HEK293 (cell line): ENCODE measurements at regions not wholly inside any gene's neighbourhood (a gene's known extent, or its start where the extent isn't known, plus 50 kb on each side); places are given as distances from the start of the nearest gene placed in this dataset.

Source experiments
- CTCF ChIP-seq: fragments of 450-650 bp; formaldehyde crosslinking; IDR thresholded peaks from 2 replicates; pipeline ENCODE4 v1.5.1; 2016; ENCODE audit warnings: missing biosample characterization, missing genetic modification characterization
- OVOL3 ChIP-seq: fragments of 450-650 bp; formaldehyde crosslinking; IDR thresholded peaks from 2 replicates; pipeline ENCODE4 v1.5.1; 2016; ENCODE audit warnings: missing biosample characterization, missing genetic modification characterization
- ZNF335 ChIP-seq: fragments of 450-650 bp; formaldehyde crosslinking; conservative IDR thresholded peaks from 2 replicates; pipeline ENCODE4 v1.5.1; 2016; ENCODE audit warnings: missing biosample characterization, missing genetic modification characterization
- ZNF341 ChIP-seq: fragments of 450-650 bp; formaldehyde crosslinking; IDR thresholded peaks from 2 replicates; pipeline ENCODE4; 2016; ENCODE audit warnings: low read depth, missing biosample characterization, missing genetic modification characterization
- ZNF558 ChIP-seq: fragments of 450-650 bp; formaldehyde crosslinking; IDR thresholded peaks from 2 replicates; pipeline ENCODE4 v1.5.1; 2016; ENCODE audit warnings: missing biosample characterization, missing genetic modification characterization
- TF ChIP-seq, protein P1 (sequence below): fragments of 450-650 bp; formaldehyde crosslinking; IDR thresholded peaks from 2 replicates; pipeline ENCODE4 v1.5.1; 2016; ENCODE audit warnings: missing biosample characterization, missing genetic modification characterization

- no peak for TF ChIP-seq ZNF341 (tag by site-specific recombination)
- no peak for TF ChIP-seq CTCF (tag by site-specific recombination)
- TF ChIP-seq OVOL3 (tag by site-specific recombination) = no peak
- no peak for TF ChIP-seq ZNF558 (tag by site-specific recombination)
- TF ChIP-seq ZNF335 (tag by site-specific recombination) = no peak
- TF ChIP-seq, protein P1, sequence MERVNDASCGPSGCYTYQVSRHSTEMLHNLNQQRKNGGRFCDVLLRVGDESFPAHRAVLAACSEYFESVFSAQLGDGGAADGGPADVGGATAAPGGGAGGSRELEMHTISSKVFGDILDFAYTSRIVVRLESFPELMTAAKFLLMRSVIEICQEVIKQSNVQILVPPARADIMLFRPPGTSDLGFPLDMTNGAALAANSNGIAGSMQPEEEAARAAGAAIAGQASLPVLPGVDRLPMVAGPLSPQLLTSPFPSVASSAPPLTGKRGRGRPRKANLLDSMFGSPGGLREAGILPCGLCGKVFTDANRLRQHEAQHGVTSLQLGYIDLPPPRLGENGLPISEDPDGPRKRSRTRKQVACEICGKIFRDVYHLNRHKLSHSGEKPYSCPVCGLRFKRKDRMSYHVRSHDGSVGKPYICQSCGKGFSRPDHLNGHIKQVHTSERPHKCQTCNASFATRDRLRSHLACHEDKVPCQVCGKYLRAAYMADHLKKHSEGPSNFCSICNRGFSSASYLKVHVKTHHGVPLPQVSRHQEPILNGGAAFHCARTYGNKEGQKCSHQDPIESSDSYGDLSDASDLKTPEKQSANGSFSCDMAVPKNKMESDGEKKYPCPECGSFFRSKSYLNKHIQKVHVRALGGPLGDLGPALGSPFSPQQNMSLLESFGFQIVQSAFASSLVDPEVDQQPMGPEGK (tag by site-specific recombination) = no peak
These were observed 313.7 kb upstream of the DCN start for GRCh38 chr12:91496337-91496736.
